ENCODE measurements at regions not wholly inside any gene's neighbourhood (a gene's known extent, or its start where the extent isn't known, plus 50 kb on each side); places are given as distances from the start of the nearest gene placed in this dataset.

- H3K27ac ChIP-seq = no peak overlapping the region
- DNase-seq (ENCODE audit: low spot score) = no peak
- ChIA-PET POLR2A (ENCODE audit: low non-redundant PET) (no interaction called here), CTCF (no interaction called here)
- no peak for TF ChIP-seq CTCF (conservative IDR thresholded peaks at IDR 0.05; ENCODE audit: low read depth)
Measured at GRCh38 chr2:16816522-16816921, 150.9 kb upstream of the CYRIA start.

- H3K27ac ChIP-seq = no peak overlapping the region
- POLR2A ChIA-PET (ENCODE audit: low non-redundant PET) = no interaction called here
- no peak for TF ChIP-seq CTCF (conservative IDR thresholded peaks at IDR 0.05; ENCODE audit: low read depth)
- CTCF ChIA-PET = no interaction called here
- no peak for DNase-seq (ENCODE audit: low spot score)
Measured at GRCh38 chr2:16816016-16816415, 150.4 kb upstream of the CYRIA start.

GRCh38 chr2:16813593-16813992 is 148.0 kb upstream of the CYRIA start:
- ChIA-PET CTCF (no interaction called here), POLR2A (ENCODE audit: low non-redundant PET) (no interaction called here)
- no peak for DNase-seq (ENCODE audit: low spot score)
- TF ChIP-seq CTCF (conservative IDR thresholded peaks at IDR 0.05; ENCODE audit: low read depth) = no peak
- H3K27ac ChIP-seq = no peak overlapping the region

GRCh38 chr2:16798472-16798871 is 132.8 kb upstream of the CYRIA start:
- no peak for DNase-seq (ENCODE audit: low spot score)
- no peak overlapping the region for H3K27ac ChIP-seq
- ChIA-PET POLR2A (ENCODE audit: low non-redundant PET) (no interaction called here), CTCF (no interaction called here)
- no peak for TF ChIP-seq CTCF (conservative IDR thresholded peaks at IDR 0.05; ENCODE audit: low read depth)

GRCh38 chr2:16791496-16791895 is 125.9 kb upstream of the CYRIA start:
- H3K27ac ChIP-seq = no peak overlapping the region
- DNase-seq (ENCODE audit: low spot score) = no peak
- TF ChIP-seq CTCF (conservative IDR thresholded peaks at IDR 0.05; ENCODE audit: low read depth) = no peak
- POLR2A ChIA-PET (ENCODE audit: low non-redundant PET) = no interaction called here
- CTCF ChIA-PET = interaction anchor here (2.2 kb wide), 1 partner anchor 19 kb away, joined by 7 read pairs; no protein-coding TSS in a partner anchor

- ChIA-PET POLR2A (ENCODE audit: low non-redundant PET) (no interaction called here), CTCF (no interaction called here)
- TF ChIP-seq CTCF (conservative IDR thresholded peaks at IDR 0.05; ENCODE audit: low read depth) = no peak
- H3K27ac ChIP-seq = no peak overlapping the region
- no peak for DNase-seq (ENCODE audit: low spot score)
Measured at GRCh38 chr2:16785149-16785548, 119.5 kb upstream of the CYRIA start.

GRCh38 chr2:16784652-16785051 is 119.0 kb upstream of the CYRIA start:
- ChIA-PET POLR2A (ENCODE audit: low non-redundant PET) (no interaction called here), CTCF (no interaction called here)
- H3K27ac ChIP-seq = no peak overlapping the region
- DNase-seq (ENCODE audit: low spot score) = no peak
- TF ChIP-seq CTCF (conservative IDR thresholded peaks at IDR 0.05; ENCODE audit: low read depth) = no peak
